Kidney epithelial cell (primary cell): ENCODE measurements at regions not wholly inside any gene's neighbourhood (a gene's known extent, or its start where the extent isn't known, plus 50 kb on each side); places are given as distances from the start of the nearest gene placed in this dataset.
"Not testable (repeated sequence)": the region's sequence is repeated elsewhere in the genome, so short reads cannot be mapped to it uniquely, and the experiment has no call there.

Experiments used
- DNase-seq: peaks from one replicate; pipeline ENCODE4 v3.0.0-alpha.2; 2010; ENCODE audit warnings: low read depth
- H3K27me3 ChIP-seq: 2 replicates; pipeline ENCODE4 v1.6.0; 2011; ENCODE audit warnings: low read length; ENCODE audit not compliant: control insufficient read depth, insufficient read depth
- H3K36me3 ChIP-seq: 2 replicates; pipeline ENCODE4 v1.5.1; 2011; ENCODE audit warnings: low read length; ENCODE audit not compliant: control insufficient read depth, insufficient read depth
- H3K4me3 ChIP-seq: 2 replicates; pipeline ENCODE4 v1.5.1; 2011; ENCODE audit warnings: low read depth, mild to moderate bottlenecking, control low read depth, low read length
- TF ChIP-seq, protein P1 (sequence below): IDR thresholded peaks from 2 replicates; pipeline ENCODE4 v1.5.1; 2011; ENCODE audit warnings: mild to moderate bottlenecking, moderate library complexity, low read length, control low read depth, inconsistent platforms; ENCODE audit not compliant: insufficient read depth, poor library complexity, severe bottlenecking

DNA sequence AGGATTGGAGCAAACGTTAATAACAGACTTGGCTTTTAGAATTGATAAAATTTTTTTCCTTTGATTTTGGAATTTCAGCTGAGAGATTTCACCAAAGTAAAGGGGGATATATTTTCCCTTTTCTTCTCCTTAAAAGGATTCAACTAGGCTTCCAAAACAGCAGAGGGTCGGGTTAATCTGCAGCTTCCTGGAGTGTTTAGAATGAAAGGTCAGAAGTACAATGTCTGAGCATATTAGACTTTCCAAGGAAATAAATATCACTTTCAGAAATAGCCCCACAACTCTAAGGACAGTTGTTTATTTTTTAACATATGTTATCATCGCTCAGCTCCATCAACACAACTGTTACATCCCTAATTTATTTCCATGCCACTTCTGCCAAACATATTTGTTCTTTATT lies 1532.9 kb upstream of the RAG2 start:
- Histone ChIP-seq H3K36me3 (no peaks in the 10 kb centered on the region), H3K27me3 (no peaks in the 10 kb centered on the region), H3K4me3 (no peak overlapping the region)
- no peak for DNase-seq
- TF ChIP-seq, protein P1, sequence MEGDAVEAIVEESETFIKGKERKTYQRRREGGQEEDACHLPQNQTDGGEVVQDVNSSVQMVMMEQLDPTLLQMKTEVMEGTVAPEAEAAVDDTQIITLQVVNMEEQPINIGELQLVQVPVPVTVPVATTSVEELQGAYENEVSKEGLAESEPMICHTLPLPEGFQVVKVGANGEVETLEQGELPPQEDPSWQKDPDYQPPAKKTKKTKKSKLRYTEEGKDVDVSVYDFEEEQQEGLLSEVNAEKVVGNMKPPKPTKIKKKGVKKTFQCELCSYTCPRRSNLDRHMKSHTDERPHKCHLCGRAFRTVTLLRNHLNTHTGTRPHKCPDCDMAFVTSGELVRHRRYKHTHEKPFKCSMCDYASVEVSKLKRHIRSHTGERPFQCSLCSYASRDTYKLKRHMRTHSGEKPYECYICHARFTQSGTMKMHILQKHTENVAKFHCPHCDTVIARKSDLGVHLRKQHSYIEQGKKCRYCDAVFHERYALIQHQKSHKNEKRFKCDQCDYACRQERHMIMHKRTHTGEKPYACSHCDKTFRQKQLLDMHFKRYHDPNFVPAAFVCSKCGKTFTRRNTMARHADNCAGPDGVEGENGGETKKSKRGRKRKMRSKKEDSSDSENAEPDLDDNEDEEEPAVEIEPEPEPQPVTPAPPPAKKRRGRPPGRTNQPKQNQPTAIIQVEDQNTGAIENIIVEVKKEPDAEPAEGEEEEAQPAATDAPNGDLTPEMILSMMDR, result no peak

DNA sequence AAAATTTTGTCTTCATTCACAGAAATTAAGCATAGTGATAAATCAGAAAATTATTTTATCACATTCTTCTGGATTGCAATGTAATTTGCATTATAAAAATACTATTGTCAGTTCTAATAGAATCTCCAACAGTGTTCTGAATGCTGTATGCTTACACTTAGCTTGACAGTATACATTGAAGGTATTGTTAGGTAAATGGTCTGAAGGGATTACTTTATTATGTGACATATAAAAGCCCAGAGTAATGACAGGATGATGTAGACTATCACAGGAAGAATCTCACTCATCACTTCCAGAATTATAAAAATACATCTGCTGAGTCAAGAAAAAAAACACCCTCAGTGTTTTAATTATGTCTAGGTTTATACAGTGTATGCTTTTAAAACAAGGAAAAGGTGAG lies 1532.5 kb upstream of the RAG2 start:
- Histone ChIP-seq H3K27me3 (no peaks in the 10 kb centered on the region), H3K4me3 (no peak overlapping the region), H3K36me3 (no peaks in the 10 kb centered on the region)
- TF ChIP-seq, protein P1, result no peak
- DNase-seq, result no peak

DNA sequence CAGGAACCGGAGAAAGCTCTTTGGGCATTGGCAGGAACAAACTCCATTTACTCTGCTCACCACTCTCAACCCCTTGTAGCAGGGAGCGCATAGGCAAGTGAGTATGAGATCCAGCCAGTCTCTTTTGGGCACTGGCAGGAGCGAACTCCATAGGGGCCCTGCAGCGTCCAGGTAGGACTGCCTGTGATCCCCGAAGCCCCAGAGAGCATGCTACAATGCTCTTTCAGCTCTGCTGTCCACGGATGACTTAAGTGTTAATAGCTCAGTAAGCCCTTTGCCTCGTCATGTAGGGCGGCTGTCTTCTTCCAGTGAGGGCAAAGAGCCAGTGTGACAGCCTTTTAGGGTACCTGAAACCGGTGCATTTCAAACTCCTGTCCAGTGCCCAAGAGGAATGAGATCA lies 1525.6 kb upstream of the RAG2 start:
- Histone ChIP-seq H3K36me3 (no peaks in the 10 kb centered on the region), H3K27me3 (no peaks in the 10 kb centered on the region), H3K4me3 (no peak overlapping the region)
- TF ChIP-seq, protein P1, result no peak
- no peak for DNase-seq

DNA sequence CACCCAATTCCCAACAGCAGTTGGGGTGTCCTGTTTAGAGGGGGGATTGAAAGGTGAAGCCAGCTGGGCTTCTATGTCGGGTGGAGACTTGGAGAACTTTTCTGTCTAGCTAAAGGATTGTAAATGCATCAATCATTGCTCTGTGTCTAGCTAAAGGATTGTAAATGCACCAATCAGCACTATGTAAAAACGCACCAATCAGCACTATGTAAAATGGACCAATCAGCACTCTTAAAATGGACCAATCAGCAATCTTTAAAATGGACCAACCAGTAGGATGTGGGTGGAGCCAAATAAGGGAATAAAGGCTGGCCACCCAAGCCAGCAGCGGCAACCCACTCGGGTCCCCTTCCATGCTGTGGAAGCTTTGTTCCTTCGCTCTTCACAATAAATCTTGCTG lies 1518.6 kb upstream of the RAG2 start:
- not testable (repeated sequence) for H3K27me3 ChIP-seq, DNase-seq, H3K4me3 ChIP-seq, H3K36me3 ChIP-seq

DNA sequence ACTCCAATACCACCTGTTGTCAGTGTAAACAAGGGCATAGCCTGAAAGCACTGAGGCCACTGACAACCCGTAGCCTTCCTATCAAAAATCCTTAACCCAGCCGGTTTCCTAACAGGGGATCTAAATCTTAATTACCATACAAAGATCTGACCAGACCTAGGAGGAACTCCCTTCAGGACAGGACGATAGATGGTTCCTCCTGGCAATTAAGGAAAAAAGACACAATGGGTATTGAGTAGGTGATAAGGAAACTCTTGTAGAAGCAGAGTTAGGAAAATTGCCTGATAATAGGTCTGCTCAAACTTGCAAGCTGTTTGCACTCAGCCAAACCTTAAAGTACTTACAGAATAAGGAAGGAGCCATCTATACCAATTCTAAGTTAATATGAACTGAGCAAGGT lies 1517.3 kb upstream of the RAG2 start:
- not testable (repeated sequence) for DNase-seq, H3K27me3 ChIP-seq, H3K4me3 ChIP-seq, H3K36me3 ChIP-seq

DNA sequence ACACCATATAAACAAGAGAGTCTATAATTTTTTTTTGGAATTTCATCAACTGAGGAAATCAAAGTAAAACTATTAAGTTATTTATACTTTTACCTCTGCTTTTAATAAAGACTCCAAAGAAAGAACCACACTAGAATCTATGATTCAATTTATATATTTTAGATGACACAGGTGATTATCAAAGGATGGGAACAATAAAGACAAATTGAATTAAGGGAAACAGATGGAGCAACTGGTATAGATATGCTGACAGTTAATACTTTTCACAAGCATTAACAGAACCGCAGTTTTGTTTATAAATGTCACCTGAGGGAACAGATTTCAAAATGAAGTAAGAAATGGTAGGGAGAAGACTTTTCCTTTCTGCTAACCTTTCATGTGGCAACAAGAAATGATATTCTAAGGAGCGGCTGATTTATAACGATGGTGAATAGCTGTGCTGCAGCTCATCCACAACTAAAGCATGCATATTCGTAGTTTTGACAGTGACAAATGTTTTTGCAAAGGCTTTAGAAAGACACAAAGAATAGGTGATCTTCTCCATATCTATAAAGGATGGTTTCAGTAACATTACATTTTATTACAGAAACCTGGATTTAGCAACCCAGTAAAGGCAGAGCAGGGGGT lies 1502.9 kb upstream of the RAG2 start:
- Histone ChIP-seq H3K27me3 (no peaks in the 10 kb centered on the region), H3K36me3 (no peaks in the 10 kb centered on the region), H3K4me3 (no peak overlapping the region)
- no peak for DNase-seq
- TF ChIP-seq, protein P1, result no peak

DNA sequence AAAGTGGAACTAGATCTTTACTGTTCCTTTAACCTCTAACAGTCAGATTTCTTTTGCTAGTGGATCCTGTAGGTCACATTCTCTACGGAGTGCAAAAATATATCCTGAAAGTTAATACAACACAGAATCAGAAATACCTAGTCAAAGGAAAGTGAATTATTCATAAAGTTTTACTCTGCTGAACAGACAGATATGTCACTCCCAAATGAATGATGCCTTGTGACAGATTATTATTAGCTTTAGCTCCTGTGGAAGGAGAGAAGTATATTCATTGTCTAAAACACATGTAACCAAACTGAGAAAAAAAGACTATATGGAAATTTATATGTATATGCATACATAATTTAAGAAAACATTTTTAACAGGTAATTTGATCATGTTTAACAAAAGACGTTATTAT lies 1497.2 kb upstream of the RAG2 start:
- TF ChIP-seq, protein P1, result no peak
- no peak for DNase-seq
- Histone ChIP-seq H3K27me3 (no peaks in the 10 kb centered on the region), H3K36me3 (no peaks in the 10 kb centered on the region), H3K4me3 (no peak overlapping the region)
